HCT116 (cell line): ENCODE measurements at regions not wholly inside any gene's neighbourhood (a gene's known extent, or its start where the extent isn't known, plus 50 kb on each side); places are given as distances from the start of the nearest gene placed in this dataset.

Experiments
- ATAC-seq: fragments of 200-7000 bp; cut with Tn5 transposase; 2 replicates; pipeline ENCODE4 v1.9.1; 2020; ENCODE audit warnings: mild to moderate bottlenecking, moderate library complexity
- BruUV-seq: library from RNA; stranded (reverse); fragments of 400-500 nt; replicated peaks from 2 replicates; lab custom pipeline; 2021; lab: Mats Ljungman, UMichigan
- CTCF ChIA-PET: fragments of 300-600 bp; sonication (Branson Sonifier 250); formaldehyde crosslinking; loops from one replicate; lab custom pipeline; 2021; ENCODE audit warnings: antibody characterized with exemption; lab: Charles Lee
- POLR2A ChIA-PET: fragments of 300-600, 350-600 bp; sonication (Branson Sonifier 250); formaldehyde crosslinking; loops from one replicate; lab custom pipeline; 2021; ENCODE audit warnings: antibody characterized with exemption; lab: Charles Lee
- RAD21 ChIA-PET, 2 experiments: fragments of 300-600 bp; sonication (Branson Sonifier 250); formaldehyde crosslinking; loops; one replicate each; lab custom pipeline; 2023; ENCODE audit warnings: low total read pairs in 2 of 2; ENCODE audit not compliant: uncharacterized antibody in 2 of 2, unreplicated experiment in 2 of 2, low non-redundant PET in 1 of 2; lab: Charles Lee
- DNase-seq: peaks from one replicate; pipeline ENCODE4 v3.0.0-alpha.2; 2010; ENCODE audit warnings: low read depth, low spot score
- H2AFZ ChIP-seq: fragments of 200-600 bp; shearing (Covaris generic), sonication (generic); 2 replicates; pipeline ENCODE4 v1.6.1; 2017; ENCODE audit warnings: low read depth, mixed run types, mixed read lengths, antibody characterized with exemption, low read length; ENCODE audit not compliant: poor library complexity, severe bottlenecking
- H3K27ac ChIP-seq: 2 replicates; pipeline ENCODE4 v1.5.1; 2012; ENCODE audit warnings: low read depth, low read length
- H3K27me3 ChIP-seq: fragments of 200-600 bp; sonication (generic); 2 replicates; pipeline ENCODE4 v1.6.1; 2016; ENCODE audit warnings: mixed run types, low read length, mixed read lengths; ENCODE audit not compliant: insufficient read depth
- H3K36me3 ChIP-seq, 2 experiments: fragments of 200-500 bp in 1 of 2; fragments of 200-600 bp in 1 of 2; sonication (Bioruptor generic) in 1 of 2; sonication (generic) in 1 of 2; 2 replicates each; pipeline versions ENCODE4 v1.5.1 to v1.6.1; 2014 to 2016; ENCODE audit warnings: low read length in 2 of 2, inconsistent platforms in 1 of 2, mixed read lengths in 1 of 2, mixed run types in 1 of 2; ENCODE audit not compliant: insufficient read depth in 2 of 2, control insufficient read depth in 1 of 2
- H3K4me1 ChIP-seq, 2 experiments: fragments of 200-600 bp in 1 of 2; sonication (generic) in 1 of 2; 2 replicates each; pipeline versions ENCODE4 v1.5.1 to v1.6.1; 2012 to 2017; ENCODE audit warnings: low read length in 2 of 2, inconsistent platforms in 1 of 2, mild to moderate bottlenecking in 1 of 2, mixed read lengths in 1 of 2, mixed run types in 1 of 2, moderate library complexity in 1 of 2; ENCODE audit not compliant: insufficient read depth in 2 of 2, control insufficient read depth in 1 of 2
- H3K4me2 ChIP-seq: fragments of 200-600 bp; sonication (generic); 2 replicates; pipeline ENCODE4 v1.6.1; 2017; ENCODE audit warnings: mixed run types, low read length, mixed read lengths
- H3K4me3 ChIP-seq, 2 experiments: fragments of 200-600 bp in 1 of 2; sonication (generic) in 1 of 2; replicated peaks in 1 of 2; 2 replicates each; pipeline ENCODE4 v1.5.1; 2011 to 2016; ENCODE audit warnings: low read length in 2 of 2, control low read depth in 1 of 2, low read depth in 1 of 2, mild to moderate bottlenecking in 1 of 2, mixed read lengths in 1 of 2, mixed run types in 1 of 2
- H3K79me2 ChIP-seq: fragments of 200-600 bp; sonication (generic); 2 replicates; pipeline ENCODE4 v1.6.1; 2017; ENCODE audit warnings: mild to moderate bottlenecking, mixed run types, low read length, moderate library complexity, mixed read lengths; ENCODE audit not compliant: insufficient read depth
- H3K9ac ChIP-seq: fragments of 200-600 bp; sonication (generic); 2 replicates; pipeline ENCODE4 v1.6.1; 2016; ENCODE audit warnings: low read length, mixed read lengths
- H3K9me2 ChIP-seq: fragments of 200-600 bp; sonication (generic), shearing (Covaris generic); 2 replicates; pipeline ENCODE4 v1.6.1; 2017; ENCODE audit warnings: mixed run types, mild to moderate bottlenecking, moderate library complexity; ENCODE audit not compliant: insufficient read depth
- H3K9me3 ChIP-seq, 2 experiments: fragments of 200-500 bp in 1 of 2; fragments of 200-600 bp in 1 of 2; sonication (Bioruptor generic) in 1 of 2; sonication (generic) in 1 of 2; 2 replicates each; pipeline ENCODE4 v1.6.1; 2014 to 2017; ENCODE audit warnings: low read length in 2 of 2, mixed read lengths in 2 of 2, inconsistent platforms in 1 of 2, low read depth in 1 of 2, mild to moderate bottlenecking in 1 of 2, mixed run types in 1 of 2, moderate library complexity in 1 of 2; ENCODE audit not compliant: control insufficient read depth in 1 of 2, insufficient read depth in 1 of 2
- H4K20me1 ChIP-seq: fragments of 200-600 bp; sonication (generic), shearing (Covaris generic); 2 replicates; pipeline ENCODE4 v1.6.1; 2017; ENCODE audit warnings: mixed run types, mild to moderate bottlenecking, moderate library complexity; ENCODE audit not compliant: insufficient read depth
- CEBPB ChIP-seq: IDR thresholded peaks from 2 replicates; pipeline ENCODE4 v1.6.1; 2012; ENCODE audit warnings: low read depth
- EZH2 ChIP-seq: fragments of 200-600 bp; sonication (generic); IDR thresholded peaks from 2 replicates; pipeline ENCODE4 v1.6.1; 2017; ENCODE audit warnings: antibody characterized with exemption, mixed run types
- EZH2phosphoT487 ChIP-seq: fragments of 200-600 bp; IDR thresholded peaks from 2 replicates; pipeline ENCODE4 v1.6.1; 2018; ENCODE audit warnings: antibody characterized with exemption, borderline replicate concordance
- MAX ChIP-seq: IDR thresholded peaks from 2 replicates; pipeline ENCODE4 v1.6.1; 2012
- SRF ChIP-seq: IDR thresholded peaks from 2 replicates; pipeline ENCODE4 v1.6.1; 2012; ENCODE audit warnings: low read depth
- TCF7L2 ChIP-seq: IDR thresholded peaks from 2 replicates; pipeline ENCODE4 v1.7.0; 2011; ENCODE audit warnings: borderline replicate concordance, inconsistent platforms; ENCODE audit not compliant: insufficient read depth, insufficient read length; ENCODE audit errors: extremely low read depth
- ZNF274 ChIP-seq: fragments of 200-500 bp; sonication (Bioruptor generic); IDR thresholded peaks from 2 replicates; pipeline ENCODE4 v1.6.1; 2014; ENCODE audit warnings: mild to moderate bottlenecking, low read depth, low read length, inconsistent platforms
- intact Hi-C: fragments of 100-400 bp; cut with micrococcal nuclease; formaldehyde crosslinking; loops from 2 replicates; pipeline ENCODE4 v1.10.0; 2022

- no TSS peak for BruUV-seq
- Histone ChIP-seq H3K9ac (no peak overlapping the region), H3K79me2 (no peaks in the 10 kb centered on the region)
Observed at GRCh38 chr3:106014971-106015370, 146.2 kb upstream of the CBLB start.

GRCh38 chr3:106018102-106018501, 149.3 kb upstream of the CBLB start:
- no peaks in the 10 kb centered on the region for H3K36me3 ChIP-seq
- intact Hi-C loops: no loop called here
- no peak overlapping the region for H2AFZ ChIP-seq
- no peaks in the 10 kb centered on the region for H3K79me2 ChIP-seq
- RAD21 ChIA-PET: no interaction called here
- no peak overlapping the region for H3K9ac ChIP-seq
- H3K9me3 ChIP-seq: no peaks in the 10 kb centered on the region
- H3K27ac ChIP-seq: no peak overlapping the region
- no peaks in the 10 kb centered on the region for H3K9me2 ChIP-seq
- no peak for DNase-seq
- no peak overlapping the region for H3K4me2 ChIP-seq
- no TSS peak for BruUV-seq
- no peaks in the 10 kb centered on the region for H3K4me1 ChIP-seq
- H4K20me1 ChIP-seq: no peaks in the 10 kb centered on the region
- H3K4me3 ChIP-seq: no peak overlapping the region
- CTCF ChIA-PET: no interaction called here
- H3K27me3 ChIP-seq: no peaks in the 10 kb centered on the region
- TF ChIP-seq EZH2 (no peak), CEBPB (peak; percentile 56; the same call in 1 of the 2 replicates)
- POLR2A ChIA-PET: no interaction called here
- no peak for ATAC-seq

More at GRCh38 chr3:106014971-106015370, 146.2 kb upstream of the CBLB start:
- no peaks in the 10 kb centered on the region for H3K9me3 ChIP-seq
- ATAC-seq (no peak), DNase-seq (no peak)
- H3K4me2 ChIP-seq: no peak overlapping the region
- no peak overlapping the region for H3K4me3 ChIP-seq
- ChIA-PET POLR2A (no interaction called here), CTCF (no interaction called here), RAD21 (no interaction called here)
- no peaks in the 10 kb centered on the region for H3K36me3 ChIP-seq
- no peak overlapping the region for H2AFZ ChIP-seq
- no peaks in the 10 kb centered on the region for H3K9me2 ChIP-seq
- no peaks in the 10 kb centered on the region for H4K20me1 ChIP-seq
- H3K27me3 ChIP-seq: no peaks in the 10 kb centered on the region
- H3K4me1 ChIP-seq: no peaks in the 10 kb centered on the region
- no peak overlapping the region for H3K27ac ChIP-seq
- intact Hi-C loops: no loop called here
- no peak for TF ChIP-seq EZH2phosphoT487
- TF ChIP-seq SRF: no peak
- no peak for TF ChIP-seq MAX
- no peak for TF ChIP-seq ZNF274
- no peak for TF ChIP-seq TCF7L2
